Thoracic aorta (tissue), 2 donors: ENCODE measurements at regions not wholly inside any gene's neighbourhood (a gene's known extent, or its start where the extent isn't known, plus 50 kb on each side); places are given as distances from the start of the nearest gene placed in this dataset.
"Not testable (repeated sequence)": the region's sequence is repeated elsewhere in the genome, so short reads cannot be mapped to it uniquely, and the experiment has no call there.

Experiments
- ATAC-seq: fragments of 150-250 bp; one replicate; pipeline ENCODE4 v1.8.0; 2017; ENCODE audit warnings: low read depth; ENCODE audit not compliant: insufficient number of reproducible peaks, low FRiP score
- DNase-seq: peaks from one replicate; pipeline ENCODE4 v3.0.0-alpha.2; 2020; ENCODE audit warnings: low spot score
- H3K27ac ChIP-seq, 2 donors: fragments of 200-600 bp; sonication (generic); 1 replicate in 1 of 2; 2 replicates in 1 of 2; pipeline ENCODE4 v1.5.1; 2016; ENCODE audit warnings: mild to moderate bottlenecking in 2 of 2, moderate library complexity in 2 of 2
- H3K27me3 ChIP-seq: fragments of 200-600 bp; sonication (generic); replicated peaks from 2 replicates; pipeline ENCODE4 v1.6.0; 2016; ENCODE audit warnings: mild to moderate bottlenecking; ENCODE audit not compliant: insufficient read depth
- H3K36me3 ChIP-seq: fragments of 200-600 bp; sonication (generic); one replicate; pipeline ENCODE4 v1.5.1; 2016
- H3K4me1 ChIP-seq, 2 donors: fragments of 200-600 bp; sonication (generic); 1 replicate in 1 of 2; 2 replicates in 1 of 2; pipeline versions ENCODE4 v1.5.1 to v1.6.0; 2016; ENCODE audit warnings: low read depth in 2 of 2, mild to moderate bottlenecking in 1 of 2; ENCODE audit not compliant: control insufficient read depth in 1 of 2
- H3K4me3 ChIP-seq: fragments of 200-600 bp; sonication (generic); 2 replicates; pipeline ENCODE4 v1.5.1; 2016; ENCODE audit warnings: mild to moderate bottlenecking
- H3K9me3 ChIP-seq: fragments of 200-600 bp; sonication (generic); 2 replicates; pipeline ENCODE4 v1.5.1; 2016
- TF ChIP-seq, protein P1 (sequence below): fragments of 200-600 bp; sonication (generic); IDR thresholded peaks from one replicate; pipeline ENCODE4 v1.5.1; 2019; ENCODE audit warnings: antibody characterized with exemption

GRCh38 chr2:208916881-208917280 lies 507.0 kb upstream of the MAP2 start:
- H3K27ac ChIP-seq = no peak overlapping the region
- H3K27me3 ChIP-seq = no peaks in the 10 kb centered on the region
- TF ChIP-seq, protein P1, sequence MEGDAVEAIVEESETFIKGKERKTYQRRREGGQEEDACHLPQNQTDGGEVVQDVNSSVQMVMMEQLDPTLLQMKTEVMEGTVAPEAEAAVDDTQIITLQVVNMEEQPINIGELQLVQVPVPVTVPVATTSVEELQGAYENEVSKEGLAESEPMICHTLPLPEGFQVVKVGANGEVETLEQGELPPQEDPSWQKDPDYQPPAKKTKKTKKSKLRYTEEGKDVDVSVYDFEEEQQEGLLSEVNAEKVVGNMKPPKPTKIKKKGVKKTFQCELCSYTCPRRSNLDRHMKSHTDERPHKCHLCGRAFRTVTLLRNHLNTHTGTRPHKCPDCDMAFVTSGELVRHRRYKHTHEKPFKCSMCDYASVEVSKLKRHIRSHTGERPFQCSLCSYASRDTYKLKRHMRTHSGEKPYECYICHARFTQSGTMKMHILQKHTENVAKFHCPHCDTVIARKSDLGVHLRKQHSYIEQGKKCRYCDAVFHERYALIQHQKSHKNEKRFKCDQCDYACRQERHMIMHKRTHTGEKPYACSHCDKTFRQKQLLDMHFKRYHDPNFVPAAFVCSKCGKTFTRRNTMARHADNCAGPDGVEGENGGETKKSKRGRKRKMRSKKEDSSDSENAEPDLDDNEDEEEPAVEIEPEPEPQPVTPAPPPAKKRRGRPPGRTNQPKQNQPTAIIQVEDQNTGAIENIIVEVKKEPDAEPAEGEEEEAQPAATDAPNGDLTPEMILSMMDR = no peak
- no peaks in the 10 kb centered on the region for H3K36me3 ChIP-seq
- no peaks in the 10 kb centered on the region for H3K4me1 ChIP-seq
- DNase-seq (no peak), ATAC-seq (no peak)
- no peaks in the 10 kb centered on the region for H3K9me3 ChIP-seq
- H3K4me3 ChIP-seq = no peak overlapping the region

DNA sequence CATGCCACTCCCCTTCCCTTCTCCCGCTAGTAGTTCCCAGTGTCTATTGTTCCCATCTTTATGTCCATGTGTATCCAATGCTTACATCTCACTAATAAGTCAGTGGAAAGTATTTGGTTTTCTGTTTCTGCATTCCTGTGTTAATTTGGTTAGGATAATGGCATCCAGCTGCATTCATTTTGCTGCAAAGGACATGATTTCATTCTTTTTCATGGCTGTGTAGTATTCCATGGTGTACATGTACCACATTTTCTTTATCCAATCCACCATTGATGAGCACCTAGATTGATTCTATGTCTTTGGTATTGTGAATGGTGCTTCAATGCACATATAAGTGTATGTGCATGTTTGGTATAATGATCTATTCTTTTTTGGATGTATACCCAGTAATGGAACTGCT lies 502.5 kb upstream of the MAP2 start:
- DNase-seq, H3K4me3 ChIP-seq, H3K27ac ChIP-seq, H3K36me3 ChIP-seq, H3K4me1 ChIP-seq, ATAC-seq, H3K9me3 ChIP-seq, H3K27me3 ChIP-seq: not testable (repeated sequence)

DNA sequence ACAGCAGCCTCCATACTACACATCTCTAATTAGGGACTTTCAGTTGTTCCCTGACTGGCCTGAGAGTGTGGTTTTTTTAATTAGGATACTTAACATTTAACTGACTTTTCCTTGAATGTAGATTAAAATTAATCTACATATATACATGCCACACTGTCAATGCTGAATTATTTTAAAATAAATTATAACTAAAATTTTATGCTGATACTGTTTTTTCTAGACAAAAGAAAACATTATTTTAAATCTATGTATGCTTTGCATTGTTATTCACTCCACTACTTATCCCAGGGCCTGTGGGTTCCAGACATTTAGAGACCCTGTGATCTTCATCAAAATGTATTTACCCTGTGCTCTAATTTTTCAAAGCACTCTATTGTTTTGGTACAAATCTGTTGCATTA lies 496.0 kb upstream of the MAP2 start:
- H3K4me1 ChIP-seq = no peaks in the 10 kb centered on the region
- H3K27ac ChIP-seq = no peak overlapping the region
- H3K9me3 ChIP-seq = no peaks in the 10 kb centered on the region
- no peak overlapping the region for H3K4me3 ChIP-seq
- TF ChIP-seq, protein P1 = no peak
- DNase-seq (no peak), ATAC-seq (no peak)
- no peaks in the 10 kb centered on the region for H3K36me3 ChIP-seq
- no peaks in the 10 kb centered on the region for H3K27me3 ChIP-seq

GRCh38 chr2:208929139-208929864 lies 494.5 kb upstream of the MAP2 start:
- ATAC-seq = no peak
- H3K27ac ChIP-seq = no peak overlapping the region
- TF ChIP-seq, protein P1 = no peak

GRCh38 chr2:208929894-208930427 lies 493.9 kb upstream of the MAP2 start:
- H3K4me1 ChIP-seq = no peaks in the 10 kb centered on the region
- DNase-seq (no peak), ATAC-seq (no peak)
- TF ChIP-seq, protein P1 = no peak
- H3K27ac ChIP-seq = no peak overlapping the region
- H3K36me3 ChIP-seq = no peaks in the 10 kb centered on the region
- no peaks in the 10 kb centered on the region for H3K27me3 ChIP-seq
- H3K9me3 ChIP-seq = no peaks in the 10 kb centered on the region
- H3K4me3 ChIP-seq = no peak overlapping the region

More at GRCh38 chr2:208929139-208929864, 494.5 kb upstream of the MAP2 start:
- H3K27me3 ChIP-seq = no peaks in the 10 kb centered on the region
- H3K36me3 ChIP-seq = no peaks in the 10 kb centered on the region
- no peaks in the 10 kb centered on the region for H3K9me3 ChIP-seq
- no peaks in the 10 kb centered on the region for H3K4me1 ChIP-seq
- DNase-seq = no peak
- no peak overlapping the region for H3K4me3 ChIP-seq
